ENCODE measurements at regions not wholly inside any gene's neighbourhood (a gene's known extent, or its start where the extent isn't known, plus 50 kb on each side); places are given as distances from the start of the nearest gene placed in this dataset.

GRCh38 chr13:105663182-105663581 lies 872.3 kb downstream of the EFNB2 start:
- 98 to 100% methylated on average over 5 of the region's 5 CpGs for WGBS, 2 donors (ENCODE audit: low coverage in 1 of 2)
- H3K27ac ChIP-seq, result no peak overlapping the region
- ATAC-seq, result no peak

GRCh38 chr13:105660561-105660960 lies 874.9 kb downstream of the EFNB2 start:
- 40 to 83% methylated on average over 1 to 3 of the region's 3 CpGs for WGBS, 2 donors (ENCODE audit: low coverage in 1 of 2)
- Histone ChIP-seq H3K27ac (no peak overlapping the region), H3K4me1 (no peaks in the 10 kb centered on the region), H3K36me3 (no peaks in the 10 kb centered on the region), H3K27me3 (no peaks in the 10 kb centered on the region), H3K9me3 (no peaks in the 10 kb centered on the region), H3K4me3 (no peak overlapping the region)
- no peak for ATAC-seq
- no peak for TF ChIP-seq POLR2AphosphoS5 (IDR thresholded peaks at IDR 0.05)
- TF ChIP-seq EP300 (IDR thresholded peaks at IDR 0.05), result no peak

More at GRCh38 chr13:105663182-105663581, 872.3 kb downstream of the EFNB2 start:
- no peaks in the 10 kb centered on the region for H3K27me3 ChIP-seq
- H3K4me3 ChIP-seq, result no peak overlapping the region
- no peaks in the 10 kb centered on the region for H3K36me3 ChIP-seq
- H3K9me3 ChIP-seq, result no peaks in the 10 kb centered on the region
- no peak for TF ChIP-seq EP300 (IDR thresholded peaks at IDR 0.05)
- no peak for TF ChIP-seq POLR2A (IDR thresholded peaks at IDR 0.05)
- no peak for TF ChIP-seq CTCF (IDR thresholded peaks at IDR 0.05)
- no peak for TF ChIP-seq POLR2AphosphoS5 (IDR thresholded peaks at IDR 0.05)
- no peaks in the 10 kb centered on the region for H3K4me1 ChIP-seq

GRCh38 chr13:105658431-105658830 lies 877.0 kb downstream of the EFNB2 start:
- Histone ChIP-seq H3K4me1 (no peaks in the 10 kb centered on the region), H3K27me3 (no peaks in the 10 kb centered on the region), H3K4me3 (no peak overlapping the region), H3K9me3 (no peaks in the 10 kb centered on the region), H3K27ac (no peak overlapping the region), H3K36me3 (no peaks in the 10 kb centered on the region)
- no peak for ATAC-seq
- no peak for TF ChIP-seq CTCF (IDR thresholded peaks at IDR 0.05)
- TF ChIP-seq EP300 (IDR thresholded peaks at IDR 0.05), result no peak
- no peak for TF ChIP-seq POLR2A (IDR thresholded peaks at IDR 0.05)
- no peak for TF ChIP-seq POLR2AphosphoS5 (IDR thresholded peaks at IDR 0.05)
- 64 to 82% methylated on average over 3 of the region's 3 CpGs for WGBS, 2 donors (ENCODE audit: low coverage in 1 of 2)

GRCh38 chr13:105655046-105655445 lies 880.4 kb downstream of the EFNB2 start:
- no peaks in the 10 kb centered on the region for H3K27me3 ChIP-seq
- 47 to 56% methylated on average over 2 of the region's 2 CpGs for WGBS, 2 donors (ENCODE audit: low coverage in 1 of 2)
- H3K4me3 ChIP-seq, result no peak overlapping the region
- no peaks in the 10 kb centered on the region for H3K4me1 ChIP-seq
- no peak overlapping the region for H3K27ac ChIP-seq
- TF ChIP-seq EP300 (IDR thresholded peaks at IDR 0.05) (no peak), POLR2A (IDR thresholded peaks at IDR 0.05) (no peak), POLR2AphosphoS5 (IDR thresholded peaks at IDR 0.05) (no peak), CTCF (IDR thresholded peaks at IDR 0.05) (no peak)
- H3K9me3 ChIP-seq, result no peaks in the 10 kb centered on the region
- no peaks in the 10 kb centered on the region for H3K36me3 ChIP-seq
- no peak for ATAC-seq

GRCh38 chr13:105643966-105644365 lies 891.5 kb downstream of the EFNB2 start:
- WGBS, 2 donors (ENCODE audit: low coverage in 1 of 2), result 95% methylated on average over 5 of the region's 5 CpGs
- Histone ChIP-seq H3K36me3 (no peaks in the 10 kb centered on the region), H3K27me3 (no peaks in the 10 kb centered on the region)

More at GRCh38 chr13:105643966-105644365, 891.5 kb downstream of the EFNB2 start:
- Histone ChIP-seq H3K9me3 (peaks cover 0 to 12% (median 0%) of the 10 kb centered on the region in 3 donors), H3K27ac (no peak overlapping the region), H3K4me1 (no peaks in the 10 kb centered on the region), H3K4me3 (no peak overlapping the region)
- no peak for TF ChIP-seq EP300 (IDR thresholded peaks at IDR 0.05)
- no peak for TF ChIP-seq POLR2AphosphoS5 (IDR thresholded peaks at IDR 0.05)
- TF ChIP-seq CTCF (IDR thresholded peaks at IDR 0.05), result no peak
- TF ChIP-seq POLR2A (IDR thresholded peaks at IDR 0.05), result no peak
- ATAC-seq, result no peak

Measured in gastroesophageal sphincter (tissue), 4 donors.